ENCODE measurements at regions not wholly inside any gene's neighbourhood (a gene's known extent, or its start where the extent isn't known, plus 50 kb on each side); places are given as distances from the start of the nearest gene placed in this dataset.
"Not testable (repeated sequence)": the region's sequence is repeated elsewhere in the genome, so short reads cannot be mapped to it uniquely, and the experiment has no call there.

- DNase-seq (ENCODE audit: low spot score): peak; percentile 9
These were observed 334.9 kb downstream of the RMST start for GRCh38 chr12:97797473-97797872.

- no peak for DNase-seq (ENCODE audit: low spot score)
These were observed 338.0 kb downstream of the RMST start for GRCh38 chr12:97800561-97800960.

- DNase-seq (ENCODE audit: low spot score): no peak
These were observed 339.0 kb downstream of the RMST start for GRCh38 chr12:97801471-97802059.

- DNase-seq (ENCODE audit: low spot score): peak; percentile 16
These were observed 342.5 kb downstream of the RMST start for GRCh38 chr12:97805146-97805545.

GRCh38 chr12:97813301-97813700 lies 350.7 kb downstream of the RMST start:
- no peak for DNase-seq (ENCODE audit: low spot score)

- DNase-seq (ENCODE audit: low spot score): no peak
These were observed 359.2 kb downstream of the RMST start for GRCh38 chr12:97821806-97822205.

GRCh38 chr12:97835541-97835940 lies 372.9 kb downstream of the RMST start:
- no peak for DNase-seq (ENCODE audit: low spot score)

GRCh38 chr12:97837401-97837800 lies 374.8 kb downstream of the RMST start:
- DNase-seq (ENCODE audit: low spot score): no peak

- no peak for DNase-seq (ENCODE audit: low spot score)
These were observed 385.4 kb downstream of the RMST start for GRCh38 chr12:97848051-97848450.

- no peak for DNase-seq (ENCODE audit: low spot score)
These were observed 391.9 kb downstream of the RMST start for GRCh38 chr12:97854477-97854876.

- DNase-seq (ENCODE audit: low spot score): no peak
These were observed 399.5 kb downstream of the RMST start for GRCh38 chr12:97862072-97862471.

GRCh38 chr12:97875064-97875463 lies 412.5 kb downstream of the RMST start:
- no peak for DNase-seq (ENCODE audit: low spot score)

- DNase-seq (ENCODE audit: low spot score): no peak
These were observed 414.2 kb downstream of the RMST start for GRCh38 chr12:97876780-97877179.

- no peak for DNase-seq (ENCODE audit: low spot score)
These were observed 414.8 kb downstream of the RMST start for GRCh38 chr12:97877404-97877803.

- DNase-seq (ENCODE audit: low spot score): no peak
These were observed 424.0 kb downstream of the RMST start for GRCh38 chr12:97886511-97887176.

GRCh38 chr12:97897881-97898280 lies 435.3 kb downstream of the RMST start:
- DNase-seq (ENCODE audit: low spot score): not testable (repeated sequence)

GRCh38 chr12:97899529-97899928 lies 436.9 kb downstream of the RMST start:
- DNase-seq (ENCODE audit: low spot score): no peak

GRCh38 chr12:97899956-97900355 lies 437.4 kb downstream of the RMST start:
- DNase-seq (ENCODE audit: low spot score): no peak

- no peak for DNase-seq (ENCODE audit: low spot score)
These were observed 440.8 kb downstream of the RMST start for GRCh38 chr12:97903356-97903755.

GRCh38 chr12:97907504-97907903 lies 444.9 kb downstream of the RMST start:
- no peak for DNase-seq (ENCODE audit: low spot score)

- DNase-seq (ENCODE audit: low spot score): no peak
These were observed 448.0 kb downstream of the RMST start for GRCh38 chr12:97910559-97910958.

GRCh38 chr12:97912943-97913342 lies 450.3 kb downstream of the RMST start:
- no peak for DNase-seq (ENCODE audit: low spot score)

- no peak for DNase-seq (ENCODE audit: low spot score)
These were observed 459.5 kb downstream of the RMST start for GRCh38 chr12:97921979-97922722.
